Caco-2 (cell line): ENCODE measurements at regions not wholly inside any gene's neighbourhood (a gene's known extent, or its start where the extent isn't known, plus 50 kb on each side); places are given as distances from the start of the nearest gene placed in this dataset.

Source experiments
- BruUV-seq: library from RNA; stranded (reverse); fragments of 400-500 nt; replicated peaks from 2 replicates; lab custom pipeline; 2021; lab: Mats Ljungman, UMichigan
- CTCF ChIA-PET: fragments of 300-600 bp; sonication (Branson Sonifier 250); formaldehyde crosslinking; loops from one replicate; lab custom pipeline; 2022; ENCODE audit warnings: antibody characterized with exemption; lab: Charles Lee
- POLR2A ChIA-PET: fragments of 300-600 bp; sonication (Branson Sonifier 250); formaldehyde crosslinking; loops from one replicate; lab custom pipeline; 2022; ENCODE audit warnings: antibody characterized with exemption; lab: Charles Lee
- DNase-seq, 2 experiments: peaks; one replicate each; pipeline versions ENCODE4 v3.0.0 to v3.0.0-alpha.2; 2020 to 2022
- H3K27me3 ChIP-seq: replicated peaks from 2 replicates; pipeline ENCODE4 v1.6.0; 2011; ENCODE audit warnings: low read length; ENCODE audit not compliant: control insufficient read depth, insufficient read depth
- H3K36me3 ChIP-seq: 2 replicates; pipeline ENCODE4 v1.5.1; 2011; ENCODE audit warnings: low read length; ENCODE audit not compliant: control insufficient read depth, insufficient read depth
- H3K4me1 ChIP-seq: fragments of 250-450 bp; sonication (Bioruptor Pico); 2 replicates; pipeline ENCODE4 v1.5.1; 2020; ENCODE audit warnings: mild to moderate bottlenecking
- H3K4me3 ChIP-seq: 2 replicates; pipeline ENCODE4 v1.5.1; 2011; ENCODE audit warnings: low read depth, mild to moderate bottlenecking, control low read depth, low read length
- H3K9me3 ChIP-seq: fragments of 250-450 bp; sonication (Bioruptor Pico); 2 replicates; pipeline ENCODE4 v1.5.1; 2020; ENCODE audit warnings: mild to moderate bottlenecking, moderate library complexity
- H3K27ac Mint-ChIP-seq: one replicate; pipeline ENCODE4 v1.8.0; 2022; ENCODE audit warnings: mixed read lengths; ENCODE audit not compliant: unreplicated experiment
- H3K27me3 Mint-ChIP-seq: one replicate; pipeline ENCODE4 v1.8.0; 2022; ENCODE audit warnings: mixed read lengths; ENCODE audit not compliant: insufficient read depth, unreplicated experiment
- H3K36me3 Mint-ChIP-seq: one replicate; pipeline ENCODE4 v1.8.0; 2022; ENCODE audit warnings: mild to moderate bottlenecking, mixed read lengths; ENCODE audit not compliant: insufficient read depth, unreplicated experiment
- H3K4me1 Mint-ChIP-seq: one replicate; pipeline ENCODE4 v1.8.0; 2022; ENCODE audit warnings: low read depth, mixed read lengths; ENCODE audit not compliant: unreplicated experiment
- H3K4me3 Mint-ChIP-seq: one replicate; pipeline ENCODE4 v1.8.0; 2022; ENCODE audit warnings: mild to moderate bottlenecking, moderate library complexity, mixed read lengths; ENCODE audit not compliant: unreplicated experiment
- H3K9me3 Mint-ChIP-seq: one replicate; pipeline ENCODE4 v1.8.0; 2022; ENCODE audit warnings: mixed read lengths; ENCODE audit not compliant: unreplicated experiment
- intact Hi-C: fragments of 100-400 bp; cut with micrococcal nuclease; formaldehyde crosslinking; loops from one replicate; pipeline ENCODE4 v1.10.0; 2022; ENCODE audit not compliant: unreplicated experiment
- TF ChIP-seq, protein P1 (sequence below), 2 experiments: fragments of 200-600 bp in 1 of 2; IDR thresholded peaks; 1 replicate in 1 of 2; 2 replicates in 1 of 2; pipeline versions ENCODE4 v1.5.1 to v1.8.0; 2011 to 2022; ENCODE audit warnings: antibody characterized with exemption in 1 of 2, control low read depth in 1 of 2, inconsistent platforms in 1 of 2, low read depth in 1 of 2, low read length in 1 of 2, mild to moderate bottlenecking in 1 of 2, moderate library complexity in 1 of 2; ENCODE audit not compliant: insufficient read depth in 1 of 2, severe bottlenecking in 1 of 2, unreplicated experiment in 1 of 2

DNA sequence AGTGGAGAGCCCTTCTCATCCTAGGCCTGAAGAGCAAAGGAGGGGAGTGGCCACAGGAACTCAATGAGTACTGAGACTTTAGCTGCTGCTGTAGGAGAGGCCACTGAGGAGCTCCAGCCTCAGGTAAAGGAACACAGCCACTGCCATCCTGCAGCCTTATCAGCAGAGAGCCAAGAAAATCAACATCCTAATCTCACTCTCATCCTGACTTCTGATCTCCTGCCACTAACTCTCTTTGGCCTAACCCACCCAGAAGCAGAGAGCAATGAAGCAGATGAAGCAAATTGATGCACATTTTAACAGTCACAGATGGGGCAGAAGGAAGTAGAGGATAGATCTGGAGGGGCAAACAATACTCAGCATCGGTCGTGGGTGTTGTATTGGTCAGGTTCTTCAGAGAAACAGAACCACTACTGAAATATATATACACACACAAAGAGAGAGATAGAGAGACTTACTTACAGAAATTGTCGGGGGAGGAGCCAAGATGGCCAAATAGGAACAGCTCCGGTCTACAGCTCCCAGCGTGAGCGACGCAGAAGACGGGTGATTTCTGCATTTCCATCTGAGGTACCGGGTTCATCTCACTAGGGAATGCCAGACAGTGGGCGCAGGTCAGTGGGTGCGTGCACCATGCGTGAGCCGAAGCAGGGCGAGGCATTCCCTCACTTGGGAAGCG is 297.6 kb downstream of the MTERF1 start:
- H3K4me1 Mint-ChIP-seq, result peaks cover 10% of the 10 kb centered on the region
- H3K27me3 ChIP-seq, result no peaks in the 10 kb centered on the region
- H3K36me3 Mint-ChIP-seq, result no peaks in the 10 kb centered on the region
- TF ChIP-seq, protein P1, sequence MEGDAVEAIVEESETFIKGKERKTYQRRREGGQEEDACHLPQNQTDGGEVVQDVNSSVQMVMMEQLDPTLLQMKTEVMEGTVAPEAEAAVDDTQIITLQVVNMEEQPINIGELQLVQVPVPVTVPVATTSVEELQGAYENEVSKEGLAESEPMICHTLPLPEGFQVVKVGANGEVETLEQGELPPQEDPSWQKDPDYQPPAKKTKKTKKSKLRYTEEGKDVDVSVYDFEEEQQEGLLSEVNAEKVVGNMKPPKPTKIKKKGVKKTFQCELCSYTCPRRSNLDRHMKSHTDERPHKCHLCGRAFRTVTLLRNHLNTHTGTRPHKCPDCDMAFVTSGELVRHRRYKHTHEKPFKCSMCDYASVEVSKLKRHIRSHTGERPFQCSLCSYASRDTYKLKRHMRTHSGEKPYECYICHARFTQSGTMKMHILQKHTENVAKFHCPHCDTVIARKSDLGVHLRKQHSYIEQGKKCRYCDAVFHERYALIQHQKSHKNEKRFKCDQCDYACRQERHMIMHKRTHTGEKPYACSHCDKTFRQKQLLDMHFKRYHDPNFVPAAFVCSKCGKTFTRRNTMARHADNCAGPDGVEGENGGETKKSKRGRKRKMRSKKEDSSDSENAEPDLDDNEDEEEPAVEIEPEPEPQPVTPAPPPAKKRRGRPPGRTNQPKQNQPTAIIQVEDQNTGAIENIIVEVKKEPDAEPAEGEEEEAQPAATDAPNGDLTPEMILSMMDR (IDR thresholded peaks at IDR 0.05; ENCODE audit: insufficient read depth in 1 of 2, low read depth in 1 of 2, low read length in 1 of 2, severe bottlenecking in 1 of 2, unreplicated experiment in 1 of 2), result no peak
- H3K27ac Mint-ChIP-seq, result no peak overlapping the region
- DNase-seq, result no peak
- H3K27me3 Mint-ChIP-seq, result peaks cover 3% of the 10 kb centered on the region
- H3K9me3 ChIP-seq, result no peaks in the 10 kb centered on the region
- POLR2A ChIA-PET, result no interaction called here
- H3K4me3 ChIP-seq, result no peak overlapping the region
- H3K9me3 Mint-ChIP-seq, result no peaks in the 10 kb centered on the region
- H3K4me1 ChIP-seq, result no peaks in the 10 kb centered on the region
- CTCF ChIA-PET, result no interaction called here
- H3K4me3 Mint-ChIP-seq, result no peak overlapping the region
- no peaks in the 10 kb centered on the region for H3K36me3 ChIP-seq
- no TSS peak for BruUV-seq
- intact Hi-C loops, result no loop called here

DNA sequence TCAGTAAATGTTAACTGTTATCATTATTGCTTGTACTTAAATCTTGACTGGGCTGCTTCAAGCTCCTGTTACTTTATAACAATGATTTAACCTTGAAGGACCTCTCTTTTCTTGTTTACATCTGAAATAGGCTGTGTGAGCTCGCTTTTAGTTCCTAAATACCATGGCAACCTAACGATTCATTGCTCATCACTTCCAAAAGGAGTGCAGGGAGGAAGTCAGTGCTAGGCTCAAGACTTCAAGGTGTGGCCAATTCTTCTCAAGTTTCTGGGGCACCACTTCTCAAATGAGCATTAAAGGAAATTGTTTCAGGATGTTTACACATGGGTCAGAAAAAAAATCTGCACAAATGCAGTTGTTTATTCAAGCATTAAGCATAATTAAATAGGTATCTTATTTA is 284.2 kb downstream of the MTERF1 start:
- H3K4me1 Mint-ChIP-seq, result no peaks in the 10 kb centered on the region
- H3K9me3 Mint-ChIP-seq, result no peaks in the 10 kb centered on the region
- Histone ChIP-seq H3K27me3 (no peaks in the 10 kb centered on the region), H3K36me3 (no peaks in the 10 kb centered on the region), H3K9me3 (no peaks in the 10 kb centered on the region), H3K4me3 (no peak overlapping the region), H3K4me1 (no peaks in the 10 kb centered on the region)
- TF ChIP-seq, protein P1 (IDR thresholded peaks at IDR 0.05; ENCODE audit: insufficient read depth in 1 of 2, low read depth in 1 of 2, low read length in 1 of 2, severe bottlenecking in 1 of 2, unreplicated experiment in 1 of 2), result no peak
- DNase-seq, result no peak
- intact Hi-C loops, result no loop called here
- POLR2A ChIA-PET, result no interaction called here
- no peak overlapping the region for H3K4me3 Mint-ChIP-seq
- CTCF ChIA-PET, result no interaction called here
- H3K36me3 Mint-ChIP-seq, result no peaks in the 10 kb centered on the region
- peaks cover 10% of the 10 kb centered on the region for H3K27me3 Mint-ChIP-seq
- no TSS peak for BruUV-seq
- H3K27ac Mint-ChIP-seq, result no peak overlapping the region

DNA sequence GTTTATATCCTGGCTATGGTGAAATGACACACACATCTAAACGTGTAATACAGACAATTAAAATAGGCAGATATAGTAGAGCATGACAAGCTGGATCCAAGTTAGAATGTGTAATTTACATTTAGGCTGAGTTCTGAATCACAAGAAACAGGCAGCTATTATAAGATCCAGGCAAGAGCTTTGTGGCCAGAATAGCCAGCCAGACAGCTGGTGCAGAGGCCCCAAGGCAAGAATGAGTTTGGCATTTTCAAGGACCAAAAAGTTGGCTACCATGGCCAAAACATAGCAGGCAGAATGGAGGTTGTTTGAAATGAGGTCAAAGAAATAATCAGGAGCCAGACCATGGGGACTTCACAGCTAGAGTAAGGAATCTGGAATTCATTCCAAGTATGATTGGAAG is 281.7 kb downstream of the MTERF1 start:
- H3K27me3 Mint-ChIP-seq, result peaks cover 10% of the 10 kb centered on the region
- POLR2A ChIA-PET, result no interaction called here
- CTCF ChIA-PET, result no interaction called here
- H3K9me3 Mint-ChIP-seq, result no peaks in the 10 kb centered on the region
- Histone ChIP-seq H3K4me1 (no peaks in the 10 kb centered on the region), H3K27me3 (no peaks in the 10 kb centered on the region), H3K9me3 (no peaks in the 10 kb centered on the region), H3K36me3 (no peaks in the 10 kb centered on the region), H3K4me3 (no peak overlapping the region)
- H3K27ac Mint-ChIP-seq, result no peak overlapping the region
- H3K4me1 Mint-ChIP-seq, result no peaks in the 10 kb centered on the region
- no peak overlapping the region for H3K4me3 Mint-ChIP-seq
- BruUV-seq, result no TSS peak
- no peaks in the 10 kb centered on the region for H3K36me3 Mint-ChIP-seq
- intact Hi-C loops, result no loop called here
- TF ChIP-seq, protein P1 (IDR thresholded peaks at IDR 0.05; ENCODE audit: insufficient read depth in 1 of 2, low read depth in 1 of 2, low read length in 1 of 2, severe bottlenecking in 1 of 2, unreplicated experiment in 1 of 2), result no peak
- no peak for DNase-seq
